ENCODE measurements at regions not wholly inside any gene's neighbourhood (a gene's known extent, or its start where the extent isn't known, plus 50 kb on each side); places are given as distances from the start of the nearest gene placed in this dataset.

- DNase-seq: no peak
- intact Hi-C loops (cut with DNase I; ENCODE audit: low total_unique reads): loop anchor here (10.0 kb wide), 1 partner anchor 1004 kb away; no protein-coding TSS in a partner anchor
- TF ChIP-seq CTCF (IDR thresholded peaks at IDR 0.05): no peak
- TF ChIP-seq POLR2A (IDR thresholded peaks at IDR 0.05): no peak
- H3K27ac ChIP-seq: no peak overlapping the region
- H3K4me1 ChIP-seq: peaks cover 4 to 18% of the 10 kb centered on the region in 2 donors
- no peaks in the 10 kb centered on the region for H3K36me3 ChIP-seq
- no peaks in the 10 kb centered on the region for H3K27me3 ChIP-seq
- no peaks in the 10 kb centered on the region for H3K9me3 ChIP-seq
- H3K4me3 ChIP-seq: no peak overlapping the region
These were observed 295.0 kb upstream of the KLF14 start for GRCh38 chr7:131029002-131029401.

- H3K4me3 ChIP-seq: no peak overlapping the region
- no peaks in the 10 kb centered on the region for H3K9me3 ChIP-seq
- no peak for TF ChIP-seq POLR2A (IDR thresholded peaks at IDR 0.05)
- DNase-seq: no peak
- H3K27ac ChIP-seq: no peak overlapping the region
- intact Hi-C loops (cut with DNase I; ENCODE audit: low total_unique reads): no loop called here
- no peaks in the 10 kb centered on the region for H3K27me3 ChIP-seq
- peaks cover 10 to 18% of the 10 kb centered on the region in 2 donors for H3K4me1 ChIP-seq
- H3K36me3 ChIP-seq: no peaks in the 10 kb centered on the region
These were observed 296.4 kb upstream of the MKLN1 start for GRCh38 chr7:131031099-131031868.

GRCh38 chr7:131032786-131033185 lies 294.9 kb upstream of the MKLN1 start:
- intact Hi-C loops (cut with DNase I; ENCODE audit: low total_unique reads): no loop called here
- DNase-seq: no peak
- H3K27me3 ChIP-seq: no peaks in the 10 kb centered on the region
- no peaks in the 10 kb centered on the region for H3K36me3 ChIP-seq
- no peaks in the 10 kb centered on the region for H3K9me3 ChIP-seq
- no peak overlapping the region for H3K27ac ChIP-seq
- no peak for TF ChIP-seq CTCF (IDR thresholded peaks at IDR 0.05)
- TF ChIP-seq POLR2A (IDR thresholded peaks at IDR 0.05): no peak
- no peak overlapping the region for H3K4me3 ChIP-seq
- H3K4me1 ChIP-seq: peaks cover 8 to 10% of the 10 kb centered on the region in 2 donors

- TF ChIP-seq POLR2A (IDR thresholded peaks at IDR 0.05) (no peak), CTCF (IDR thresholded peaks at IDR 0.05) (no peak)
- H3K4me1 ChIP-seq: peaks cover 0 to 16% of the 10 kb centered on the region in 2 donors
- H3K4me3 ChIP-seq: no peak overlapping the region
- DNase-seq: no peak
- no peak overlapping the region for H3K27ac ChIP-seq
- H3K9me3 ChIP-seq: no peaks in the 10 kb centered on the region
- H3K36me3 ChIP-seq: no peaks in the 10 kb centered on the region
- intact Hi-C loops (cut with DNase I; ENCODE audit: low total_unique reads): no loop called here
- H3K27me3 ChIP-seq: no peaks in the 10 kb centered on the region
These were observed 293.4 kb upstream of the MKLN1 start for GRCh38 chr7:131034166-131034881.

- TF ChIP-seq POLR2A (IDR thresholded peaks at IDR 0.05) (no peak), CTCF (IDR thresholded peaks at IDR 0.05) (no peak)
- no peak for DNase-seq
- H3K4me1 ChIP-seq: peaks cover 0 to 18% of the 10 kb centered on the region in 2 donors
- H3K36me3 ChIP-seq: no peaks in the 10 kb centered on the region
- intact Hi-C loops (cut with DNase I; ENCODE audit: low total_unique reads): no loop called here
- peak overlapping the region in 1 of 2 donors; percentile 17 for H3K27ac ChIP-seq
- no peaks in the 10 kb centered on the region for H3K9me3 ChIP-seq
- no peak overlapping the region for H3K4me3 ChIP-seq
- H3K27me3 ChIP-seq: no peaks in the 10 kb centered on the region
These were observed 292.4 kb upstream of the MKLN1 start for GRCh38 chr7:131035088-131035770.
